ENCODE measurements at regions not wholly inside any gene's neighbourhood (a gene's known extent, or its start where the extent isn't known, plus 50 kb on each side); places are given as distances from the start of the nearest gene placed in this dataset.

DNA sequence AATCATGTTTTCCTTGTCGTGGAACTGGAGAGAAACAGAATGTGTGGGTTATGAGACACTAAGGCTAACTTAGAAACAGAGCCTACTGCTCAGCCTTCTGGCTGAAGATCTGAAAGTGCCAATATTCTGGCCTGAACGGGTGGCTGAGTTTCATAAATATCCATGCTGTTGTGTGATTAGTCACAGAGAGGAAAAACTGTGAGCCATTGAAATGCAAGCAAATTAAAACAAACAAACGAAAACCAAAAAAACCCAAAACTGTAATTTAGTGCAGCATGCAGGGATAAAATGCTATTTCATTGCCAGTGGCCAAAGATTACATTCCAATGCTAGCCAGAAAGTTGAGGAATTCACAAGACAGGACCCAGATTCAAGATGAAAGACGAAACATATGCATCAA is 315.1 kb downstream of the UBE3D start:
- DNase-seq, result no peak
- no peak overlapping the region for H3K27ac Mint-ChIP-seq
- POLR2A ChIA-PET, result no interaction called here
- intact Hi-C loops (cut with micrococcal nuclease), result no loop called here
- H3K4me1 Mint-ChIP-seq, result no peaks in the 10 kb centered on the region
- TF ChIP-seq, protein P1, sequence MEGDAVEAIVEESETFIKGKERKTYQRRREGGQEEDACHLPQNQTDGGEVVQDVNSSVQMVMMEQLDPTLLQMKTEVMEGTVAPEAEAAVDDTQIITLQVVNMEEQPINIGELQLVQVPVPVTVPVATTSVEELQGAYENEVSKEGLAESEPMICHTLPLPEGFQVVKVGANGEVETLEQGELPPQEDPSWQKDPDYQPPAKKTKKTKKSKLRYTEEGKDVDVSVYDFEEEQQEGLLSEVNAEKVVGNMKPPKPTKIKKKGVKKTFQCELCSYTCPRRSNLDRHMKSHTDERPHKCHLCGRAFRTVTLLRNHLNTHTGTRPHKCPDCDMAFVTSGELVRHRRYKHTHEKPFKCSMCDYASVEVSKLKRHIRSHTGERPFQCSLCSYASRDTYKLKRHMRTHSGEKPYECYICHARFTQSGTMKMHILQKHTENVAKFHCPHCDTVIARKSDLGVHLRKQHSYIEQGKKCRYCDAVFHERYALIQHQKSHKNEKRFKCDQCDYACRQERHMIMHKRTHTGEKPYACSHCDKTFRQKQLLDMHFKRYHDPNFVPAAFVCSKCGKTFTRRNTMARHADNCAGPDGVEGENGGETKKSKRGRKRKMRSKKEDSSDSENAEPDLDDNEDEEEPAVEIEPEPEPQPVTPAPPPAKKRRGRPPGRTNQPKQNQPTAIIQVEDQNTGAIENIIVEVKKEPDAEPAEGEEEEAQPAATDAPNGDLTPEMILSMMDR (IDR thresholded peaks at IDR 0.05), result no peak
- no peaks in the 10 kb centered on the region for H3K27me3 Mint-ChIP-seq
- H3K4me3 Mint-ChIP-seq, result no peak overlapping the region
- peaks cover 2% of the 10 kb centered on the region for H3K9me3 Mint-ChIP-seq
- CTCF ChIA-PET, result no interaction called here
- ATAC-seq (ENCODE audit: low read depth), result no peak
- H3K36me3 Mint-ChIP-seq (ENCODE audit: low read depth), result no peaks in the 10 kb centered on the region

DNA sequence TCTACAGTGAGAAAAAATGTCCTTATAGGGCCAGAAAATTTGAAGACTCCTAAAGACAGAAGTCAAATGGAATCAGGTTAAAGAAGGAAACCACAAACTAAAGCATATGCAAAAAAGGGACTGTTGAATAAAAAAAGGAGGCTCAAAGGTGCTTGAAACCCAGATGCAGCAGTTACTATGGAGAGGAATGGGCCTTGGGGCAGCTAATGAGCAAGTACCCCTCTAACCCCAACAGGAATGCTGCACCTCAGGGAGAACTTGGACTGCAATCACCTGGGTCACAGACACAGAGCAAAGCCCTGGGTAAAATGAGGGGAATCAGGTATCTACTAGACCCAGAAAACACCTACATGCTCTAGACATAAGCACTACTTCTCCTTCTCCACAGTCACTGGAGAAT is 313.9 kb downstream of the UBE3D start:
- ATAC-seq (ENCODE audit: low read depth), result no peak
- POLR2A ChIA-PET, result no interaction called here
- Mint-ChIP-seq H3K4me1 (no peaks in the 10 kb centered on the region), H3K4me3 (no peak overlapping the region), H3K27ac (no peak overlapping the region), H3K9me3 (peaks cover 2% of the 10 kb centered on the region), H3K27me3 (no peaks in the 10 kb centered on the region), H3K36me3 (ENCODE audit: low read depth) (no peaks in the 10 kb centered on the region)
- no peak for DNase-seq
- TF ChIP-seq, protein P1 (IDR thresholded peaks at IDR 0.05), result no peak
- intact Hi-C loops (cut with micrococcal nuclease), result no loop called here
- CTCF ChIA-PET, result no interaction called here

DNA sequence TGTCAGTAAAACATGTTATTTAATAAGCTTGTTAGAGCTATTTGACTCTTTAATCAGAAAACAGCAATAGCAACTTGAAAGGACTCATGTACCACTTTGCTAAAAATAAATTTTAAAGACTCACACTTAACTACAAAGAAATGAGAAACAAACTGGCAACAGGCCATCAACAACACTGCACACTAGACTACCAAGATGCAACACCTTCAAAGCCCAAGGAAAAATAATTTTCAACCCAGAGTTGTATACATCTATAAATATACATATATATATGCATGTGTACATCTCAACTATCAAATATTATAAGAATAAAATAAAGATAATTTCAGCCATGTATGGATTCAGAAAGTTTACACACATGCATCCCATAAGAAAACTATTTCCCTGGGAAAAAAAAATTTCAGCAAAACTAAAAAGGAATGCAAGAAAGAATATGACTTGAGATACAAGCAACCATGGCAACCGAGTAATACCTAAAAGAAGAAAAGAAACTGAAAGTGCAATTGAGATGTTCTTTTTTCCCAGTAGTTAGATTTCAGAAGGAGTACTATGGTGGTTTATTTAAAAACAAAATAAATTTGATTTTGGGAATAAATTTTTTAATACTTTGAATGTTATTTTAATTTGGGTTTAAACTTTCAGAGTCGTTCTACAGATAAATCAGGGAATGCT is 303.8 kb downstream of the UBE3D start:
- DNase-seq, result no peak
- Mint-ChIP-seq H3K4me3 (no peak overlapping the region), H3K27me3 (peaks cover 5% of the 10 kb centered on the region), H3K4me1 (no peaks in the 10 kb centered on the region), H3K9me3 (peaks cover 8% of the 10 kb centered on the region), H3K27ac (no peak overlapping the region), H3K36me3 (ENCODE audit: low read depth) (no peaks in the 10 kb centered on the region)
- no peak for ATAC-seq (ENCODE audit: low read depth)
- intact Hi-C loops (cut with micrococcal nuclease), result no loop called here
- CTCF ChIA-PET, result no interaction called here
- POLR2A ChIA-PET, result no interaction called here
- TF ChIP-seq, protein P1 (IDR thresholded peaks at IDR 0.05), result no peak

DNA sequence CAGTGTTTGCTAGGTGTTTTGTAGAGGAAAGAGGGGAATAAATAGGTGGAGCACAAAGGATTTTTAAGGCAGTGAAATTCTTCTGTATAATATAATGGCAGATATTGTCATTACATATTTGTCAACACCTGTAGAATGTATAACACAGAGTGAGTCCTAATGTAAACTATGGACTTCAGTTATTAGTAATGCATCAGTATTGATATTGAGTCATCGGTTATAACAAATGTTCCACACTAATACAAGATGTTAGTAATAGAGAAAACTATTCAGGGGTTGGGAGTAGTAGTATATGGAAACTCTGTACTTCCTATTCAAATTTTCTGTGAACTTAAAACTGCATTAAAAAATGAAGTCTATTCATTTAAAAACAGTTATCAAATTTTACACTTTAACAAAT is 299.2 kb downstream of the UBE3D start:
- Mint-ChIP-seq H3K9me3 (no peaks in the 10 kb centered on the region), H3K36me3 (ENCODE audit: low read depth) (no peaks in the 10 kb centered on the region), H3K4me1 (no peaks in the 10 kb centered on the region), H3K27ac (no peak overlapping the region), H3K27me3 (no peaks in the 10 kb centered on the region), H3K4me3 (no peak overlapping the region)
- CTCF ChIA-PET, result no interaction called here
- POLR2A ChIA-PET, result no interaction called here
- intact Hi-C loops (cut with micrococcal nuclease), result no loop called here
- ATAC-seq (ENCODE audit: low read depth) (no peak), DNase-seq (no peak)
- TF ChIP-seq, protein P1 (IDR thresholded peaks at IDR 0.05), result no peak

DNA sequence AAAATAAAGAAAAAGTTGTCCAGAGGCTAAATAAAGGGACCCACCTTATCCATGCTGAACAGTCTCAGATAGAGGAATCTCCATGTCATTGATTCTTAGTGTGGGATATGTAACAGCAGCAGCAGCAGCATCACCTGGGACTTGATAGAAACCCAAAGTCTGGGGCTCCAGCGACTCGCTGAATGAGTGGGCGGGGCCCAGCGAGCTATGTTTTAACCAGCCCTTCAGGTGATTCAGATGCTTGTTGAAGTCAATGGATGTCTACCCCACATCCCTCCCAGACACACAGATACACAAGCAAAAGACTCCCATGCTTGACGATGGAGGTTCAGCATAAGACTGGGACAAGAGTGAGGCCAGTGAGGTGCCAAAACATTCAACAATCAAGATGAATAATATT is 298.6 kb downstream of the UBE3D start:
- no peaks in the 10 kb centered on the region for H3K36me3 Mint-ChIP-seq (ENCODE audit: low read depth)
- H3K27me3 Mint-ChIP-seq, result no peaks in the 10 kb centered on the region
- H3K9me3 Mint-ChIP-seq, result no peaks in the 10 kb centered on the region
- TF ChIP-seq, protein P1 (IDR thresholded peaks at IDR 0.05), result no peak
- CTCF ChIA-PET, result no interaction called here
- H3K27ac Mint-ChIP-seq, result no peak overlapping the region
- ATAC-seq (ENCODE audit: low read depth) (no peak), DNase-seq (no peak)
- H3K4me1 Mint-ChIP-seq, result no peaks in the 10 kb centered on the region
- H3K4me3 Mint-ChIP-seq, result no peak overlapping the region
- intact Hi-C loops (cut with micrococcal nuclease), result no loop called here
- POLR2A ChIA-PET, result no interaction called here

Measured in activated B cell treated with CpG ODN at 0.5 μM for 24 hours (primary cell).